SHP77 (cell line): ENCODE measurements at regions not wholly inside any gene's neighbourhood (a gene's known extent, or its start where the extent isn't known, plus 50 kb on each side); places are given as distances from the start of the nearest gene placed in this dataset.

Source experiments
- DNase-seq, 2 experiments: peaks; one replicate each; lab custom pipeline; 2025; lab: John Stamatoyannopoulos, UW

DNA sequence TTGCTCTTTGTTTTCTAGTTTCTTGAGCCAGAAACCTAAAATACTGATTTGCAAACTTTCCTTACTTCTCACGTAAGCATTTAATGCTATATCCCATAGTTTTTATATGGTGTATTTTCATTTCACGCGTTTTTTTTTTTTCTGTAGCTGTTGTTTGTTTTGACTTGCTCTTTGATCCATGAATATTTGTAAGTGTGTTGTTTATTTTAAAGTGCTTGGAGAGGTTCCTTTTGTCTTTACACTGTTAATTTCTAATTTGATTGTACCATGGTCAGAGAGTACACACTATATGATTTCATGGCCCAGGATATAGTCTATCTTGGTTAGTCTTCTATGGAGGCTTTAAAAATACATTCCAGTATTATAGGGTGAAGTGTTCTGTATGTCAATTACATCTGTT, 84.8 kb upstream of the RNF217 start:
- DNase-seq, result no peak

DNA sequence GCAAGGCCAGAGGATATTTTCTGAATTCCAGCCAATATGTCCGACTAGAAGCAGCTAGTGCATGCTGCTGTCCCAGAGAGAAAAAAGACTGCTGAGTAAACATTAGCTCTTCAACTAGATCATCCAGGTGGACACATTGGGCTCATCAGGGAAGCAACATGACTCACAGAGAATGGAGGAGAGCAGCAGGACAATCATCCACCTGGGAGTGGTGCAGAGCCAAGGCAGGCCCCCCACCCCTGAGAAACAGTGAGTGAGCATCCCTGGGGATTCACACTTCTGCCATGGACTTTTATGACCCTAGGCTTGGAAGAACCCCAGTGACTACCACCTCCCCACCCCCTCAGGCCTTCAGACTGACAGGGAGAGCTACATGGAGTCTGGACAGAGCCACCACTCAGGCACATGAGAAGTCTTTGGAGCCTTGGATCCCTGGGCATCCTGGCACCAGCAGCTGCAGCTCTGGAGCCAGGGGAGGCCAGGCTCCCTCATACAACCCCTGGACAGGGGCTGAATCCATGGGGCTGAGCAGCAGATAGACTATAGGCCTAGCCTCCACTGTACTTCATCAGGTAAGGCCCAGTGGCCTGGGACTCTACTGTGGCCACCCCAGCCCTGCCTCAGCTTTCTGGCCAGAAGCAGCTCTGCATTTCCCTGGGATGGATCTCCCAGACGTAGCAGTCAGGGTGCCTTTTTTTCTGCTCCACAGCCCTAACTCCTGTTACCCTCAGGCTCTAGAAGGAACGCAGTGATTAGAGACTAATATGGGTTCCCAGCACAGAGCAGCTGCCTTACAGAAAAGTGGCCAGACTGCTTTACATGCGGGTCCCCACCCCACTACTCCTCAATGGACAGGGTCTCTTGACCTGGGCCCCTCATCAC, 82.9 kb upstream of the RNF217 start:
- DNase-seq, result peak in 1 of 2 experiments; percentile 31

DNA sequence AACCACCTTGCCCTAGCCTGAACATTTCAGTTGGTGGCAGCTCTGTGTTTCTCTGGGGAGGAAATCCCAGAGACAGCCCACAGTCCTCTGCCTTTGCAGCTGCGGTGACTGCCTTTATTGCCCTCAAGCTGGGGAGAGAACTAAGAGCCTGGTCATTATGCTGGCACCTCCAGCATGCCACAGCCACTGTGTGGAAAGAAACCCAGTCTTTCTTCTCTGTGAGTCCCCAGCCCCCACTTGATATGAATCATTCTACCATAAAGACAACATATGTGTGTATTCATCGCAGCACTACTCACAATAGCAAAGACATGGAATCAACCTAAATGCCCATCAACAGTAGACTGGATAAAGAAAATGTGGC, 82.3 kb upstream of the RNF217 start:
- DNase-seq, result no peak

DNA sequence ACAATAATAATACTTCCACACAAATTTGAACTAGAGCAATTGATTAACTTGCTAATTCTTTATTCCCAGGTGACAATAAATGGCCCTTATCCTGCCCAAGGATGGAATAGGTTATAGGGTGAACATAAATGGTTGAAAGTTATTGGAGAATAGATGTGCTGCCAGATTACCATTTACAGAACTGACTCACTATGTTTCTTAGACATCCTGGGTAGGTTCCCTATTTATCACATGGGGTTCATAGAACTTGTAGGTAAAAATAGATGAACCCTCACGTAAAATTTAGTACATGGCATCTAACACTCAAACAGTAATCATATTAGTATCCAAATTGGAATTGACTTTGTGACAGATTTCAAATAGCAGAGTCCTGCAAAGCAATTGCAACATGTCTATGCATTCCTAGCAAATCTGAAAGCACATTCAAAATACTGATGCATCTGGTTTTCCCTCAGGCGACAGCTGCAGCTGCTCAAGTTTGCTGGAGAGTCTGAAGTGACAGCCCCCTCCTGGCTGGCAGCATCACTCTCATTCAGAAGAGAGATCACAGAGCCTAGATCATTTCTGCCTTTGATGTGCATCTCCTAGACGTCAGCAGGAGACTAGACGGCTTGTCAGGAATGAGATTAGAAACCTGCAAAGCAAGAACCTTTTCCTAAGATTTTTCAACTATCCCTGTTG, 80.2 kb upstream of the RNF217 start:
- peak; percentile 16 to 21 for DNase-seq

GRCh38 chr6:124882579-124883393, 79.5 kb upstream of the RNF217 start:
- no peak for DNase-seq

GRCh38 chr6:124885171-124885570, 77.1 kb upstream of the RNF217 start:
- DNase-seq, result no peak

- no peak for DNase-seq
Measured at GRCh38 chr6:124887872-124888580, 74.2 kb upstream of the RNF217 start.

- DNase-seq, result no peak
Measured at GRCh38 chr6:124888581-124889371, 73.5 kb upstream of the RNF217 start.

GRCh38 chr6:124901084-124901483, 61.2 kb upstream of the RNF217 start:
- no peak for DNase-seq

GRCh38 chr6:124903797-124904196, 58.4 kb upstream of the RNF217 start:
- DNase-seq, result no peak

DNA sequence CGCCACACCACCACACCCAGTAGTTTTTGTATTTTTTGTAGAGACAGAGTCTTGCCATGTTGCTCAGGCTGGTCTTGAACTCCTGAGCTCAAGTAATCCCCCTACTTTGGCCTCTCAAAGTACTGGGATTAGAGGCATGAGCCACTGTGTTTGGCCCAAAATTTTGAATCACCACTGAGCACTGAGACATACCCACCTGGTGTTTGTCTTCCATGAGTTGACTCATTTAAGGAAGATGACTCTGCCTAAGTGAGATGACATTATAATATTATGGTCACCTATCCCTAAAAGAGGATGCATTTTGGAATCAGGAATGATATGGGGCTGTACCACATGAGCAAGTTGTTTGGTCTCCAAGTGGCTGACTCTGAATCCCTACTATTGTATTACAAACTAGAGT, 54.6 kb upstream of the RNF217 start:
- no peak for DNase-seq
